Gastroesophageal sphincter (tissue), 4 donors: ENCODE measurements at regions not wholly inside any gene's neighbourhood (a gene's known extent, or its start where the extent isn't known, plus 50 kb on each side); places are given as distances from the start of the nearest gene placed in this dataset.
"Not testable (repeated sequence)": the region's sequence is repeated elsewhere in the genome, so short reads cannot be mapped to it uniquely, and the experiment has no call there.

Experiments used
- ATAC-seq: fragments of 150-250 bp; one replicate; pipeline ENCODE4 v1.9.1; 2016; ENCODE audit warnings: mild to moderate bottlenecking, moderate library complexity
- H3K27ac ChIP-seq, 4 donors: fragments of 200-600 bp; sonication (generic) in 3 of 4; 1 replicate in 3 of 4; 2 replicates in 1 of 4; pipeline ENCODE4 v1.5.1; 2016 to 2019
- H3K27me3 ChIP-seq: fragments of 200-600 bp; sonication (generic); one replicate; pipeline ENCODE4 v1.5.1; 2019
- H3K36me3 ChIP-seq, 2 donors: fragments of 200-600 bp; sonication (generic); one replicate each; pipeline ENCODE4 v1.5.1; 2019; ENCODE audit warnings: control low read depth in 1 of 2
- H3K4me1 ChIP-seq, 3 donors: fragments of 200-600 bp; sonication (generic); 1 replicate in 2 of 3; 2 replicates in 1 of 3; pipeline ENCODE4 v1.5.1; 2016 to 2019; ENCODE audit warnings: control low read depth in 2 of 3
- H3K4me3 ChIP-seq, 2 donors: fragments of 200-600 bp; sonication (generic); one replicate each; pipeline ENCODE4 v1.5.1; 2019; ENCODE audit warnings: mild to moderate bottlenecking in 1 of 2, moderate library complexity in 1 of 2
- H3K9me3 ChIP-seq, 3 donors: fragments of 200-600 bp; sonication (generic); one replicate each; pipeline ENCODE4 v1.5.1; 2017 to 2019; ENCODE audit warnings: control low read depth in 2 of 3
- CTCF ChIP-seq, 4 experiments: fragments of 200-600 bp in 2 of 4; fragments of 450-650 bp in 2 of 4; sonication (generic) in 1 of 4; IDR thresholded peaks; one replicate each; pipeline ENCODE4 v1.5.1; 2017 to 2019; ENCODE audit warnings: antibody characterized with exemption in 4 of 4, mild to moderate bottlenecking in 2 of 4, moderate library complexity in 2 of 4
- EP300 ChIP-seq: sonication (generic); formaldehyde crosslinking; IDR thresholded peaks from one replicate; pipeline ENCODE4 v1.6.1; 2017; ENCODE audit warnings: antibody characterized with exemption, mild to moderate bottlenecking
- POLR2A ChIP-seq, 2 donors: fragments of 450-650 bp; IDR thresholded peaks; one replicate each; pipeline ENCODE4 v1.6.1; 2017; ENCODE audit warnings: antibody characterized with exemption in 2 of 2, mild to moderate bottlenecking in 2 of 2, moderate library complexity in 1 of 2
- POLR2AphosphoS5 ChIP-seq: sonication (generic); formaldehyde crosslinking; IDR thresholded peaks from one replicate; pipeline ENCODE4 v1.6.1; 2017; ENCODE audit warnings: antibody characterized with exemption
- WGBS, 2 donors: methylation state at CpG; one replicate each; pipeline ENCODE4 v1.1.5; 2018; ENCODE audit warnings: low coverage in 1 of 2; 5-methylcytosine and 5-hydroxymethylcytosine counted together

GRCh38 chr9:73434826-73435225, 283.2 kb downstream of the ANXA1 start:
- Histone ChIP-seq H3K4me1 (no peaks in the 10 kb centered on the region), H3K36me3 (no peaks in the 10 kb centered on the region), H3K9me3 (no peaks in the 10 kb centered on the region), H3K27ac (no peak overlapping the region), H3K4me3 (no peak overlapping the region), H3K27me3 (no peaks in the 10 kb centered on the region)
- no peak for TF ChIP-seq POLR2AphosphoS5
- TF ChIP-seq POLR2A (IDR thresholded peaks at IDR 0.05) = no peak
- TF ChIP-seq EP300 = no peak
- no peak for TF ChIP-seq CTCF (IDR thresholded peaks at IDR 0.05)
- WGBS, 2 donors = 44 to 64% methylated on average over 2 of the region's 2 CpGs
- ATAC-seq = no peak

- no peak overlapping the region for H3K4me3 ChIP-seq
- H3K4me1 ChIP-seq = no peaks in the 10 kb centered on the region
- H3K27me3 ChIP-seq = no peaks in the 10 kb centered on the region
- WGBS, 2 donors = 22 to 83% methylated on average over 1 of the region's 1 CpG
- no peak for ATAC-seq
- H3K9me3 ChIP-seq = no peaks in the 10 kb centered on the region
- no peak overlapping the region for H3K27ac ChIP-seq
- H3K36me3 ChIP-seq = no peaks in the 10 kb centered on the region
- no peak for TF ChIP-seq POLR2AphosphoS5
- no peak for TF ChIP-seq EP300
- TF ChIP-seq POLR2A (IDR thresholded peaks at IDR 0.05) = no peak
- TF ChIP-seq CTCF (IDR thresholded peaks at IDR 0.05) = no peak
Measured at GRCh38 chr9:73437758-73438157, 286.1 kb downstream of the ANXA1 start.

GRCh38 chr9:73439839-73440238, 288.2 kb downstream of the ANXA1 start:
- ATAC-seq, H3K36me3 ChIP-seq, H3K4me1 ChIP-seq, H3K27ac ChIP-seq, H3K9me3 ChIP-seq, H3K4me3 ChIP-seq, H3K27me3 ChIP-seq: not testable (repeated sequence)
- 86% methylated on average over 6 of the region's 6 CpGs; no CpG with 5 or more reads in 1 of the 2 donors for WGBS, 2 donors

DNA sequence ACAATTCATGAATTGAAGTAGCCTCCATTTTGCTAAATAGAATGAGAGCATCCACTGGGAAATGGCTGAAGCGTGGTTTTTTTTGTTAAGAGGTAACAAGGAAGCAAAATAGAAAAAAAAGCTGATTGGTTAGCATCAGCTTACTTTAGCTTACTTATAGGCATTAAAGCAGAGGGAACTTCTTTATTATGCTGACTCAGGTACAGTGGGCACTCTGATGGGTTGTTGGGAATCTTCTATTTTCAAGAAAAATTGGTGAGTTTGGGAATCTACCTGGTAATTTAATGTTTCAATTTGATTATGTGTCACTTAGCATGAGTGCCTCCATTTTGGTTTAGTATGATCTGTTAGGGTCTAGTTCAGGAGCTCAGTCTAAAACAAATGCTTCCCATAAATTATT, 289.6 kb downstream of the ANXA1 start:
- ATAC-seq = no peak
- TF ChIP-seq CTCF (IDR thresholded peaks at IDR 0.05) (no peak), EP300 (no peak), POLR2AphosphoS5 (no peak), POLR2A (IDR thresholded peaks at IDR 0.05) (no peak)
- Histone ChIP-seq H3K27ac (no peak overlapping the region), H3K4me3 (no peak overlapping the region), H3K9me3 (no peaks in the 10 kb centered on the region), H3K27me3 (no peaks in the 10 kb centered on the region), H3K36me3 (no peaks in the 10 kb centered on the region), H3K4me1 (no peaks in the 10 kb centered on the region)
- WGBS, 2 donors = 85% methylated on average over 1 of the region's 1 CpG; no CpG with 5 or more reads in 1 of the 2 donors

- Histone ChIP-seq H3K36me3 (no peaks in the 10 kb centered on the region), H3K4me1 (no peaks in the 10 kb centered on the region), H3K27ac (no peak overlapping the region), H3K27me3 (no peaks in the 10 kb centered on the region), H3K4me3 (no peak overlapping the region), H3K9me3 (no peaks in the 10 kb centered on the region)
- WGBS, 2 donors = 52 to 63% methylated on average over 3 to 5 of the region's 5 CpGs
- ATAC-seq = no peak
- TF ChIP-seq CTCF (IDR thresholded peaks at IDR 0.05) = no peak
- TF ChIP-seq POLR2A (IDR thresholded peaks at IDR 0.05) = no peak
- no peak for TF ChIP-seq POLR2AphosphoS5
- TF ChIP-seq EP300 = no peak
Measured at GRCh38 chr9:73441890-73442818, 290.5 kb downstream of the ANXA1 start.
